ENCODE measurements at regions not wholly inside any gene's neighbourhood (a gene's known extent, or its start where the extent isn't known, plus 50 kb on each side); places are given as distances from the start of the nearest gene placed in this dataset.

DNA sequence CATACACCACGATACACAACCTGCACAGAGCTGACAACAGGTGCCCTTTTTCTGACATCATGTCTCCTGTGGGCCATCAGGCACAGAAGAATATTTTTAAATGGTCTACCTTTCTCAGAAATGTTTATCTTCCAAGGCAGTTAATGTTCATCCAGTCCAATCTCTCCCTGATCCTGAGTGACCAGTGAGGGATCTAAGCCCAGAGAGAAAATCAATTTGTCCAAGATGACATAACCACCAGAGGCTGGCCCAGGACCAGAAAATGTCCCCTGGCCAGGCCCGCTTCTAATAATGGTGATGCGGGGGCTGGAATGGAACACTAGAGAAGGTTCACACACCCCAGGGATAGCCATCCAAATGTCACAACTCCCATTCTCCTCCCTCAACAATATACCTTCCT, 357.9 kb upstream of the KIF2A start:
- no peak for ATAC-seq
- TF ChIP-seq TCF4 (CRISPR knock-in tag; IDR thresholded peaks at IDR 0.05; ENCODE audit: borderline replicate concordance) (no peak), ZFP30 (CRISPR knock-in tag; IDR thresholded peaks at IDR 0.05) (no peak), ARNTL (CRISPR knock-in tag; IDR thresholded peaks at IDR 0.05; ENCODE audit: borderline replicate concordance, low read depth) (no peak), RARB (CRISPR knock-in tag; IDR thresholded peaks at IDR 0.05) (no peak), ZC3H10 (CRISPR knock-in tag; IDR thresholded peaks at IDR 0.05) (no peak), CSRNP3 (CRISPR knock-in tag; IDR thresholded peaks at IDR 0.05) (no peak), ESRRG (CRISPR knock-in tag; IDR thresholded peaks at IDR 0.05) (no peak), TSHZ2 (CRISPR knock-in tag; IDR thresholded peaks at IDR 0.05) (no peak), ISL1 (CRISPR knock-in tag; IDR thresholded peaks at IDR 0.05) (no peak), GLIS3 (CRISPR knock-in tag; IDR thresholded peaks at IDR 0.05) (no peak), ZFP3 (CRISPR knock-in tag; IDR thresholded peaks at IDR 0.05) (no peak), ZNF8 (CRISPR knock-in tag; IDR thresholded peaks at IDR 0.05) (no peak), CSDC2 (CRISPR knock-in tag; IDR thresholded peaks at IDR 0.05) (no peak), ZNF565 (CRISPR knock-in tag; conservative IDR thresholded peaks at IDR 0.05; ENCODE audit: low read depth) (no peak), BACH2 (CRISPR knock-in tag; IDR thresholded peaks at IDR 0.05; ENCODE audit: borderline replicate concordance) (no peak), SNAI2 (CRISPR knock-in tag; IDR thresholded peaks at IDR 0.05) (no peak)
- TF ChIP-seq, protein P1, sequence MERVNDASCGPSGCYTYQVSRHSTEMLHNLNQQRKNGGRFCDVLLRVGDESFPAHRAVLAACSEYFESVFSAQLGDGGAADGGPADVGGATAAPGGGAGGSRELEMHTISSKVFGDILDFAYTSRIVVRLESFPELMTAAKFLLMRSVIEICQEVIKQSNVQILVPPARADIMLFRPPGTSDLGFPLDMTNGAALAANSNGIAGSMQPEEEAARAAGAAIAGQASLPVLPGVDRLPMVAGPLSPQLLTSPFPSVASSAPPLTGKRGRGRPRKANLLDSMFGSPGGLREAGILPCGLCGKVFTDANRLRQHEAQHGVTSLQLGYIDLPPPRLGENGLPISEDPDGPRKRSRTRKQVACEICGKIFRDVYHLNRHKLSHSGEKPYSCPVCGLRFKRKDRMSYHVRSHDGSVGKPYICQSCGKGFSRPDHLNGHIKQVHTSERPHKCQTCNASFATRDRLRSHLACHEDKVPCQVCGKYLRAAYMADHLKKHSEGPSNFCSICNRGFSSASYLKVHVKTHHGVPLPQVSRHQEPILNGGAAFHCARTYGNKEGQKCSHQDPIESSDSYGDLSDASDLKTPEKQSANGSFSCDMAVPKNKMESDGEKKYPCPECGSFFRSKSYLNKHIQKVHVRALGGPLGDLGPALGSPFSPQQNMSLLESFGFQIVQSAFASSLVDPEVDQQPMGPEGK (CRISPR knock-in tag; IDR thresholded peaks at IDR 0.05; ENCODE audit: borderline replicate concordance): no peak

DNA sequence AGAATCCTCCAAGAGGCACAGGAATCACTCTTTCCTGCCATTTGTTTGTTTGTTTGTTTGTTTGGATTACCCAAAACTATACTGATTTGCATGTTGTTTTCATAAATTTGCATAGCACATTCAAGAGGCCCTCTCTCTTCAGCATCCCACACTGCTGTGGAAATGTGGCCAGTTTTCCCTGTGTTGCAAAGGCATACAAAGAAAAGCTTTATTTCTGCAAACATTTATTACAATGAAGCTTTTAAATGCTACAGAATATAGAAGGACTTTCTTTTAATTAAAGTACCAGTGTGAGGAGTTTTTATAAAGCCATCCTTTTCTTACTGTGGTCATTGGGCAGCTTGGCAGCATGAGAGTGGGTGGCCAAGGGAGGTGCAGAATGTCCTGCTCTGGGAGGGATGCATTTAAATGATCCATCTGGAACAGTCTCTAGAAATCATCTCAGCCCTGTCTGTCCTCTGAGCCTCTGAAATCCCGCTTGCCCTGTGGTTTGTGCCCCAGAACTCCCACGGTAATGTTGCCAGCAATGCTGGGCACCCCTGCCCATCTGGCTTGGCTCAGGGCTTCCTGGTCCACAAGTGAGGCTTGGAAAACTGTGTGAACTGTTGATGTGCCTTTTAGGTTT, 356.8 kb upstream of the KIF2A start:
- no peak for ATAC-seq
- TF ChIP-seq ARNTL (CRISPR knock-in tag; IDR thresholded peaks at IDR 0.05; ENCODE audit: borderline replicate concordance, low read depth): no peak
- no peak for TF ChIP-seq TSHZ2 (CRISPR knock-in tag; IDR thresholded peaks at IDR 0.05)
- TF ChIP-seq, protein P1 (CRISPR knock-in tag; IDR thresholded peaks at IDR 0.05; ENCODE audit: borderline replicate concordance): no peak
- TF ChIP-seq ZC3H10 (CRISPR knock-in tag; IDR thresholded peaks at IDR 0.05): no peak
- TF ChIP-seq CSDC2 (CRISPR knock-in tag; IDR thresholded peaks at IDR 0.05): no peak
- no peak for TF ChIP-seq ZNF8 (CRISPR knock-in tag; IDR thresholded peaks at IDR 0.05)
- no peak for TF ChIP-seq BACH2 (CRISPR knock-in tag; IDR thresholded peaks at IDR 0.05; ENCODE audit: borderline replicate concordance)
- TF ChIP-seq TCF4 (CRISPR knock-in tag; IDR thresholded peaks at IDR 0.05; ENCODE audit: borderline replicate concordance): no peak
- TF ChIP-seq ZFP30 (CRISPR knock-in tag; IDR thresholded peaks at IDR 0.05): no peak
- no peak for TF ChIP-seq ZNF70 (CRISPR knock-in tag; IDR thresholded peaks at IDR 0.05)
- no peak for TF ChIP-seq PPARA (CRISPR knock-in tag; IDR thresholded peaks at IDR 0.05; ENCODE audit: borderline replicate concordance)
- TF ChIP-seq SNAI2 (CRISPR knock-in tag; IDR thresholded peaks at IDR 0.05): no peak
- no peak for TF ChIP-seq ESRRG (CRISPR knock-in tag; IDR thresholded peaks at IDR 0.05)
- TF ChIP-seq CSRNP3 (CRISPR knock-in tag; IDR thresholded peaks at IDR 0.05): no peak
- no peak for TF ChIP-seq TOX (CRISPR knock-in tag; IDR thresholded peaks at IDR 0.05; ENCODE audit: borderline replicate concordance)
- TF ChIP-seq ISL1 (CRISPR knock-in tag; IDR thresholded peaks at IDR 0.05): no peak
- no peak for TF ChIP-seq RARB (CRISPR knock-in tag; IDR thresholded peaks at IDR 0.05)
